ENCODE measurements at regions not wholly inside any gene's neighbourhood (a gene's known extent, or its start where the extent isn't known, plus 50 kb on each side); places are given as distances from the start of the nearest gene placed in this dataset.
A peak's percentile ranks its signal among the peaks of the same experiment; 100 is the strongest.

- DNase-seq = no peak
Measured at GRCh38 chr2:191738003-191738402, 60.1 kb downstream of the NABP1 start.

- no peak for DNase-seq
Measured at GRCh38 chr2:191738667-191739066, 60.7 kb downstream of the NABP1 start.

DNA sequence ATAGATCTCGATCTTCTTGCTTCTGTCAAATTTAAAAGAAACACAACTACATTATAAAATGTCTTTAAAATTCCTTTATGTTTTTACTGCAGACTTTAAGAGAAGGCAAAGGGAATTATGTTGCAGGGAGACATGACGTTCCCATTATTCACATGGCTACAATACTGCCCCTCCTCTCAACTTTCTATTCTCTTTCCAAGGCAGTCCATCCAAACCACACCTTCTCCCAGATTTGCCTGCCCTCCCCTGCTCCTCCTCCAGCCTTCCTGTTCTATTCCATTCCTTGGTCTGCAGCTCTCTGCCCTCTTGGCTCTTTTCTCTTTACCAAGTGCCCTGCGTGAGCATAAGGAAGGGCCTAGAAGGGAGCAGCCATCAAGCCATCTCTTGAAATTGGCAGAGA is 61.3 kb downstream of the NABP1 start:
- DNase-seq = no peak

DNA sequence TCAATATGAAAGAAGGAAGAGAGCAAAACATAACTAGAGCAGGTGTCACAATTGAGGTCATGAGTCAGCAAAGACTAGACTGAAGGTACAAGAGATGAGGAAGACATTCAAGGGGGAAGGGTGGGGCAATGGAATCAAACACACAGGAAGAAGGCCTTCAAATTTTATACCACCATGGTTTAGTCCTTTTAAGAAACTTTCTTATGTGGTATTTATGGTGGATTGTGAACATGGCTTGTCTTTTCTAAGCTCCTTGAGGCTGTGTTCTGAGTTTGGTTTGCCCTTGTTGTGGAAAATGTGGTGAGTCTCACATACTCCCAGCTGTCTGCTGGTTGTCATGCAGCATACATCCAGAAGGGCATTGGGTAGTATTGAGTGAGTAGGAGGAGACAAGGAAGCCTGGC is 62.1 kb downstream of the NABP1 start:
- DNase-seq = no peak

- DNase-seq = peak; percentile 64
Measured at GRCh38 chr2:191740759-191741158, 62.8 kb downstream of the NABP1 start.

GRCh38 chr2:191746346-191747169 is 68.6 kb downstream of the NABP1 start:
- DNase-seq = peak; percentile 91

- no peak for DNase-seq
Measured at GRCh38 chr2:191747170-191747530, 69.2 kb downstream of the NABP1 start.

GRCh38 chr2:191748059-191748461 is 70.1 kb downstream of the NABP1 start:
- DNase-seq = peak; percentile 73

DNA sequence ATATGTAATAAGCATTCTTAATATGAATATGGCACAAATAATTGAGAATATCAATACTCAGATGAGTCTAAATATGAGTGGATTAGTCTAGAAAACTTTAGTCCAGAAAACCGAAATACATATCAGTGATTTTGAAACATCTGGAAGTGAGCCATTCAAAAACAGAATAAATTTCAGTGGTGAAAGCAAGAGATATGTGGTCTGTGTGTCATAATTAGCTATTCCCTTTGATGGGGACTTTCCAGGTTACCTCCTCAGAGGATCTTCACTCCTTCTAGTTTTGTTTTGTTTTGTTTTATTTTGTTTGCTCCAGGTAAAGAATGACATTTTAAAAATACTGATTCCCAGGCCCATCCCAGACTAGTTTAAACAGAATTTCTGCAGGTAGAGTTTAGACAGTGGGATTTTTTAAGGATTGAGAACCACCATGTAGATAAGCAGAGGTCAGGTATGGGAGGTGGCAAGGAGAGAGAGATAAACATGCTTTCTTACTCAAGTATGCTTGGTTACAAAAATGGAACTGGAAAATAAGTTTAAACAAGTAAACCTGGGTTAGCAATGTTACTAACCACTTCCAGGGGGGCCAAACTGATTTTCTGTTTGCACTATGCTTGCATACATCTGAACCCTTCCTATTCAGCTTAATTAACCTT is 70.7 kb downstream of the NABP1 start:
- DNase-seq = peak; percentile 44

GRCh38 chr2:191749181-191749540 is 71.2 kb downstream of the NABP1 start:
- no peak for DNase-seq

GRCh38 chr2:191754103-191754502 is 76.2 kb downstream of the NABP1 start:
- no peak for DNase-seq

DNA sequence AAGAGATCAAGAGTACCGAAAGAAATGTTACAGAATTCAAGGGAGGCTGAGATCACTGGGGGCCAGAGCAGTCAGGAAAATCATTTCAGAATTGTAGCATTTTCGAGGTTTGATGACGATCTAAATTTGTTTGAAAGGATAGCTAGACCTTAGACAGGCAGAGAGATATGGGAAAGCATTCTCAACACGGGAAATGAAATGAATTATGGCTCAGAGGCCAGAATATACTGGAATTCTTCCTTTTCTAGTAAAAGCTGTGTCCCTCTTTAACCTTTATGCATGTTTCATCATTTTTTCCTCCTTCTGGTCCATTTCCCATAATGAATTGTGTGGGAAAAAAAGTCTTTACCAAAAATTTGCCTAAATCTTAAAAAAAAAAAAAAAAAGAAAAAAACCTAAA is 78.8 kb downstream of the NABP1 start:
- DNase-seq = peak; percentile 38

- DNase-seq = no peak
Measured at GRCh38 chr2:191757208-191757607, 79.3 kb downstream of the NABP1 start.

DNA sequence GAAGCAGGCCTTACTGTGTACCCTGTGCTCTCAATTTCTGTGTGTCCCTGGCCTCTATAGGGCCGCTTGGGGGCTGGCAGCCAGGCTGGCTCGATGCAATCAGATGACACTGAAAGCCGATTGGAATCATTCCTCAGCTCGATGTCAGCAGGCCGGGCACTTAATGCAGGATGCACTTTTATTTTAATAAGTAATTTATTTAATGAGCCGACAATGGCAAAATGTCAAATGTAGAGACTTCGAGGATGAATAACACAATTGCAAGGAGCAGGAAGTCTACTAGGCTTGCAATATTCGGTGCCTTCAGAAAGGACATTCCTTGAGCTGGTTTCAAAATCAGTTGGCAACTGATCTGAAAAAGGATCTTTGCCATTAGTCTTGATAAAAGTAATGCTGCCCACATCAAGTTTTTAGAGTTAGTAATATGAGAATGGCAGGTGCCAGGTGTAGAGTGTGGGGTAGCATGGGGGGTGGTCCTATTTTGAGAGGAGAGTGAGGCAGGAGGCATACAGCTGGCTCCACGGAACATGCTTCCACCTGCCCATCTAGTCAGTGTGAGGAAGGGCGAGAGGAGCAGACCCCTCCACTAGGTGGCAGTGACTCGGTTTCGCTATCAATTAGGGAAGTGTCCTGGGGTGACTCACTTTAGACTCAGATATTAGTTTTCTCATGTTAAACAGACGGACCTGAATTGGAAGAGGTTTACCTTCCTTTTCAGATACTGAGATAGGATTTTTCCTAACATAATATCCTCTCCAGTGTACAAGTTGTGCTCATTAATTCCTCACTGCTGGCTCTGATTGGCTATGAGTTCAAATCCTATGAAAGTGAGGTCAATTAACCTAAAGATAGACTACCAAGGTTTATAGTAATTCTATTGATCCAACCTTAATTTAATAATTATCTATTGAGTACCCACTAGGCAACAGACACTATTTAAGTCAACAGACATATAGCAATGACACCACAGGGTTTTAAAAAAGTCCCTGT is 80.9 kb downstream of the NABP1 start:
- peak; percentile 39 for DNase-seq

GRCh38 chr2:191759680-191760079 is 81.7 kb downstream of the NABP1 start:
- DNase-seq = no peak

DNA sequence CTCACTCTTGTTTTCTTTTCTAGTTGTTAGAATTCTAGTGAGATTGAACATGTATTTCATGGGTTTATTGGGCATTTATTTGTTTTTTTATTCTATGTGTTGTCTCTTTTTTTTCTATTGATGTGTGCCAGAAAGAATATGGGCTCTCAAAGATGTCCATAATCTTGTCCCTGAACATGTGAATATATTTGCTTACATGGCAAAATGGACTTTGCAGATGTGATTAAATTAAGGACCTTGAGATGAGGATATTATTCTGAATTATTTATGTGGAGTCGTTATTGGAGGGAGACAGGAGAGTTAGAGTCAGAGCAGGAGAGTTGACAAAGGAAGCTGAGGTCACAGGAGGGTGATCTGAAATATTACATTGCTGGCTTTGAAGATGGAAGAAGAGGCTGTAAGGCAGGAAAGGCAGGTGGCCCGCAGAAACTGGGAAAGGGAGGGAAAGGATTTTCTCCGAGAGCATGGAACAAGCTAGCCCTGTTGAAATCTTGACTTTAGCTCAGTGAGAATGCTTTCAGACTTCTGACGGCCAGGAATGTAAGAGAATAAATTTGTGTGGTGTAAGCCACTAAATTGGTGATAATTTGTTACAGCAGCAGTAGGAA is 82.8 kb downstream of the NABP1 start:
- DNase-seq = no peak

DNA sequence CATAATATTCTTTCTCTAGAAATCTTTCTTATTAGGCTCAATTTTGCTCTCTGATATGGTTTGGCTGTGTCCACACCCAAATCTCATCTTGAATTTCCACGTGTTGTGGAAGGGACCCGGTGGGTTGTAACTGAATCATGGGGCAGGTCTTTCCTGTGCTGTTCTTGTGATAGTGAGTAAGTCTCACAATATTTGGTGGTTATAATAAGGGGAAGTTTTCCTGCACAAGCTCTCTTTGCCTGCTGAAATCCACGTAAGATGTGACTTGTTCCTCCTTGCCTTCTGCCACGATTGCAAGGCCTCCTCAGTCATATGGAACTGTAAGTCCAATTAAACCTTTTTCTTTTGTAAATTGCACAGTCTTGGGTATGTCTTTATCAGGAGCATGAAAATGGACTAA is 73.8 kb downstream of the CAVIN2 start:
- DNase-seq = no peak

DNA sequence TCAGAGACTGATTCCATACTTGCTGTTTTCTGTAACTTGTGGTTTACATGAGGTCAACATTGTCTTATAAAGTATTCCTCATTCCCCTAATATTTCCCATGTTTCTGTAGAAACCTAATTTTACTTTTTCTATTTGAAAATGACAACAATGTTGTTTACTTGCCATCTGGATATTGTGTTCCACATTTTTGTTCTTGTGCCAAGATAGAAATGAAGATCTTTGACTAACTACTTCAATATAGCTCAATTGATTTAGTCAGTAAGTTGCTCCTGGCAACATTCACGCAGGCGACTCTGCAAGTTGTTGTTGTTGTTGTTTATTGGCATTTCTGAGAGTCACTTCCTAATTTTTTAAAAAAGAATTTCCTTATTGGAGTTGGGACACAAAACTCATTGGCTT is 69.5 kb downstream of the CAVIN2 start:
- no peak for DNase-seq

DNA sequence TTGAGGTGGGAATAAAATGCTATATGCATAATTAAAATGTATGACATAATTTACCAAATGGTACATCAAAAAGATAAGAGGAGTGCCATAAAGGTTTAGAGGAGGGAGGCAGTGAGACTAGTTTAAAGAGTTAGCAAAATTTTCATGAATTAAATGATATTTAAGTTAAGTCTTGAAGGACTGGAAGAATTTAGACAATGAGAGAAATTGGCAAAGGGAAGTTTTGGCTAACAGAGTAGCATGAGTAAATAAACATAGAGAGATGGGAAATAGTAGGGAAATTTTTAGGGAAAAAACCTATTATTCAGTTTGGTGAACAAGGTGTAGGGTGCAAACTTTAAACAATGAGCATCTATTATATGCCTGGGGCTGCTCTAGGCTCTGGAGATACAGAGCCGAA is 68.8 kb downstream of the CAVIN2 start:
- DNase-seq = no peak

DNA sequence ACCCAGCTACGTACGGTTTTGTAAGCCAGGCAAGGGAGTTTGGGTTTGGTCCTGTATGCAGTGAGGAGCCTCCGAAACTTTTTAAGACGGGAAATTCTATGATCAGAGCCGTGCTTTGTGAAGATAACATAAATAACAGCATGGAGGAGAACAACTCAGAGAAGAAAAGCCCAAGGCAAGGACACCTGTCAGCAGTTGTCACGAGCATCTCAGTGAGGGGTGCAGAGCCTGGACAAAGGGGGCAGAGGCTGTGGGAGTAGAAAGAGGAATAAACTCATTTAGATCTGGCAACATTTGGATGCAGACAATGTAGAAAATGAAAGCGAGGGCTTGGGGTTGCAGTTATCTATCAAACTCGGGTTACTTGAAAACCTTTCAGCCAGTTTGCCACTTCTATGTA is 64.5 kb downstream of the CAVIN2 start:
- no peak for DNase-seq

- no peak for DNase-seq
Measured at GRCh38 chr2:191783416-191783815, 63.5 kb downstream of the CAVIN2 start.
